ENCODE measurements at regions not wholly inside any gene's neighbourhood (a gene's known extent, or its start where the extent isn't known, plus 50 kb on each side); places are given as distances from the start of the nearest gene placed in this dataset.

GRCh38 chr11:44467413-44467812 is 98.0 kb upstream of the CD82 start:
- Mint-ChIP-seq H3K4me3 (no peak overlapping the region), H3K27ac (no peak overlapping the region), H3K9me3 (no peaks in the 10 kb centered on the region), H3K4me1 (ENCODE audit: low read depth) (no peaks in the 10 kb centered on the region), H3K27me3 (peaks cover 17% of the 10 kb centered on the region), H3K36me3 (ENCODE audit: low read depth) (no peaks in the 10 kb centered on the region)
- Histone ChIP-seq H3K27ac (ENCODE audit: low read depth in 1 of 2, low read length in 2 of 2) (no peak overlapping the region), H3K4me3 (ENCODE audit: low read length) (no peak overlapping the region), H3K27me3 (ENCODE audit: control insufficient read depth in 1 of 2, insufficient read depth in 2 of 2, low read length in 2 of 2) (peaks cover 0 to 5% of the 10 kb centered on the region in 2 experiments), H3K9me3 (ENCODE audit: control insufficient read depth in 1 of 2, insufficient read depth in 1 of 2, low read length in 2 of 2) (peaks cover 0 to 9% of the 10 kb centered on the region in 2 experiments), H3K4me1 (ENCODE audit: insufficient read depth, low read length) (no peaks in the 10 kb centered on the region), H3K36me3 (ENCODE audit: insufficient read depth, low read length) (no peaks in the 10 kb centered on the region)
- ChIA-PET CTCF (no interaction called here), POLR2A (no interaction called here)
- no peak for ATAC-seq (ENCODE audit: poor library complexity)
- no peak for DNase-seq
- no peak for TF ChIP-seq CTCF (IDR thresholded peaks at IDR 0.05)
- intact Hi-C loops (cut with DNase I, micrococcal nuclease): no loop called here

- no peaks in the 10 kb centered on the region for H3K36me3 ChIP-seq (ENCODE audit: insufficient read depth, low read length)
- intact Hi-C loops (cut with DNase I, micrococcal nuclease): no loop called here
- H3K4me1 Mint-ChIP-seq (ENCODE audit: low read depth): no peaks in the 10 kb centered on the region
- ATAC-seq (ENCODE audit: poor library complexity): no peak
- CTCF ChIA-PET: no interaction called here
- H3K9me3 ChIP-seq (ENCODE audit: control insufficient read depth in 1 of 2, insufficient read depth in 1 of 2, low read length in 2 of 2): peaks cover 0 to 9% of the 10 kb centered on the region in 2 experiments
- H3K4me1 ChIP-seq (ENCODE audit: insufficient read depth, low read length): no peaks in the 10 kb centered on the region
- H3K9me3 Mint-ChIP-seq: no peaks in the 10 kb centered on the region
- POLR2A ChIA-PET: no interaction called here
- peaks cover 0 to 5% of the 10 kb centered on the region in 2 experiments for H3K27me3 ChIP-seq (ENCODE audit: control insufficient read depth in 1 of 2, insufficient read depth in 2 of 2, low read length in 2 of 2)
- H3K27me3 Mint-ChIP-seq: peaks cover 17% of the 10 kb centered on the region
- no peak overlapping the region for H3K27ac Mint-ChIP-seq
- H3K4me3 ChIP-seq (ENCODE audit: low read length): no peak overlapping the region
- DNase-seq: no peak
- no peaks in the 10 kb centered on the region for H3K36me3 Mint-ChIP-seq (ENCODE audit: low read depth)
- no peak overlapping the region for H3K4me3 Mint-ChIP-seq
- no peak overlapping the region for H3K27ac ChIP-seq (ENCODE audit: low read depth in 1 of 2, low read length in 2 of 2)
- TF ChIP-seq CTCF (IDR thresholded peaks at IDR 0.05): no peak
Observed at GRCh38 chr11:44467931-44468330, 97.5 kb upstream of the CD82 start.

GRCh38 chr11:44468345-44468988 is 97.0 kb upstream of the CD82 start:
- Histone ChIP-seq H3K27me3 (ENCODE audit: control insufficient read depth in 1 of 2, insufficient read depth in 2 of 2, low read length in 2 of 2) (peaks cover 0 to 5% of the 10 kb centered on the region in 2 experiments), H3K36me3 (ENCODE audit: insufficient read depth, low read length) (no peaks in the 10 kb centered on the region), H3K27ac (ENCODE audit: low read depth in 1 of 2, low read length in 2 of 2) (no peak overlapping the region), H3K4me3 (ENCODE audit: low read length) (no peak overlapping the region), H3K9me3 (ENCODE audit: control insufficient read depth in 1 of 2, insufficient read depth in 1 of 2, low read length in 2 of 2) (peaks cover 0 to 9% of the 10 kb centered on the region in 2 experiments), H3K4me1 (ENCODE audit: insufficient read depth, low read length) (no peaks in the 10 kb centered on the region)
- no peak for DNase-seq
- Mint-ChIP-seq H3K4me1 (ENCODE audit: low read depth) (no peaks in the 10 kb centered on the region), H3K9me3 (no peaks in the 10 kb centered on the region), H3K36me3 (ENCODE audit: low read depth) (no peaks in the 10 kb centered on the region), H3K4me3 (no peak overlapping the region), H3K27me3 (peaks cover 17% of the 10 kb centered on the region), H3K27ac (no peak overlapping the region)
- POLR2A ChIA-PET: no interaction called here
- no peak for ATAC-seq (ENCODE audit: poor library complexity)
- CTCF ChIA-PET: no interaction called here
- TF ChIP-seq CTCF (IDR thresholded peaks at IDR 0.05): no peak
- intact Hi-C loops (cut with DNase I, micrococcal nuclease): no loop called here
